Activated CD4-positive, alpha-beta T cell treated with anti-CD3 and anti-CD28 coated beads, Interleukin-2, amount 50 U/mL, for 16 hours (primary cell): ENCODE measurements at regions not wholly inside any gene's neighbourhood (a gene's known extent, or its start where the extent isn't known, plus 50 kb on each side); places are given as distances from the start of the nearest gene placed in this dataset.

Experiments
- DNase-seq: peaks from one replicate; pipeline ENCODE4 v3.0.0-alpha.2; 2020

- no peak for DNase-seq
These were observed 156.1 kb upstream of the LRFN2 start for GRCh38 chr6:40743226-40743625.

- no peak for DNase-seq
These were observed 153.4 kb upstream of the LRFN2 start for GRCh38 chr6:40740518-40740917.

GRCh38 chr6:40738551-40739193 lies 151.5 kb upstream of the LRFN2 start:
- no peak for DNase-seq

GRCh38 chr6:40735521-40735920 lies 148.4 kb upstream of the LRFN2 start:
- no peak for DNase-seq

GRCh38 chr6:40735121-40735520 lies 148.0 kb upstream of the LRFN2 start:
- DNase-seq = no peak

- DNase-seq = no peak
These were observed 147.4 kb upstream of the LRFN2 start for GRCh38 chr6:40734607-40735006.

- no peak for DNase-seq
These were observed 146.7 kb upstream of the LRFN2 start for GRCh38 chr6:40733770-40734396.

GRCh38 chr6:40733290-40733689 lies 146.1 kb upstream of the LRFN2 start:
- DNase-seq = no peak

- DNase-seq = no peak
These were observed 145.7 kb upstream of the LRFN2 start for GRCh38 chr6:40732878-40733277.

GRCh38 chr6:40728643-40729042 lies 141.5 kb upstream of the LRFN2 start:
- no peak for DNase-seq

- no peak for DNase-seq
These were observed 140.1 kb upstream of the LRFN2 start for GRCh38 chr6:40727271-40727670.

GRCh38 chr6:40726853-40727252 lies 139.7 kb upstream of the LRFN2 start:
- DNase-seq = no peak

- no peak for DNase-seq
These were observed 138.2 kb upstream of the LRFN2 start for GRCh38 chr6:40725390-40725789.

GRCh38 chr6:40724886-40725285 lies 137.7 kb upstream of the LRFN2 start:
- DNase-seq = no peak

- no peak for DNase-seq
These were observed 136.8 kb upstream of the LRFN2 start for GRCh38 chr6:40723967-40724366.

GRCh38 chr6:40722553-40723258 lies 135.5 kb upstream of the LRFN2 start:
- no peak for DNase-seq

- no peak for DNase-seq
These were observed 134.9 kb upstream of the LRFN2 start for GRCh38 chr6:40722091-40722490.

GRCh38 chr6:40721271-40721952 lies 134.2 kb upstream of the LRFN2 start:
- no peak for DNase-seq

- DNase-seq = no peak
These were observed 133.2 kb upstream of the LRFN2 start for GRCh38 chr6:40720375-40720748.

GRCh38 chr6:40719671-40720374 lies 132.7 kb upstream of the LRFN2 start:
- no peak for DNase-seq

- no peak for DNase-seq
These were observed 131.2 kb upstream of the LRFN2 start for GRCh38 chr6:40718401-40718800.

GRCh38 chr6:40717411-40718057 lies 130.4 kb upstream of the LRFN2 start:
- no peak for DNase-seq
